GM12878 (cell line): ENCODE measurements at regions not wholly inside any gene's neighbourhood (a gene's known extent, or its start where the extent isn't known, plus 50 kb on each side); places are given as distances from the start of the nearest gene placed in this dataset.
A peak's percentile ranks its signal among the peaks of the same experiment; 100 is the strongest.

ENCODE experiments used
- ATAC-seq: fragments of 200-7000 bp; cut with Tn5 transposase; 3 replicates; pipeline ENCODE4 v1.9.1; 2020; ENCODE audit warnings: mild to moderate bottlenecking, moderate library complexity
- BruUV-seq: library from RNA; stranded (reverse); fragments of 400-500 nt; replicated peaks from 2 replicates; lab custom pipeline; 2021; lab: Mats Ljungman, UMichigan
- CTCF ChIA-PET: fragments of 300-600 bp; sonication (Branson Sonifier 250); formaldehyde crosslinking; extraction: SDS; loops from one replicate; lab custom pipeline; 2021; ENCODE audit warnings: inconsistent platforms; lab: Yijun Ruan, JAX
- POLR2A ChIA-PET: fragments of 350-600 bp; formaldehyde crosslinking; extraction: SDS; loops from one replicate; lab custom pipeline; 2021; ENCODE audit warnings: inconsistent platforms; lab: Charles Lee
- RAD21 ChIA-PET: fragments of 300-600 bp; sonication (Branson Sonifier 250); formaldehyde crosslinking; loops from one replicate; lab custom pipeline; 2023; ENCODE audit warnings: antibody characterized with exemption; ENCODE audit not compliant: unreplicated experiment; lab: Charles Lee
- SMC1A ChIA-PET: fragments of 300-600 bp; sonication (Branson Sonifier 250); formaldehyde crosslinking; loops from one replicate; lab custom pipeline; 2023; ENCODE audit not compliant: unreplicated experiment, uncharacterized antibody; lab: Charles Lee
- DNase-seq: peaks from one replicate; pipeline ENCODE4 v3.0.0-alpha.2; 2011; ENCODE audit warnings: low read depth, low spot score
- FAIRE-seq: peaks from 3 replicates; lab custom pipeline; 2011; peaks lifted over from hg19 to GRCh38; lab: Jason Lieb, UNC
- H2AFZ ChIP-seq: 2 replicates; pipeline ENCODE4 v1.6.0; 2011; ENCODE audit warnings: low read depth, low read length, control low read depth; ENCODE audit not compliant: control insufficient read depth
- H3K27ac ChIP-seq: 2 replicates; pipeline ENCODE4 v1.5.1; 2011; ENCODE audit warnings: control low read depth; ENCODE audit not compliant: control insufficient read depth, insufficient read depth
- H3K27me3 ChIP-seq, 2 experiments: replicated peaks in 1 of 2; 2 replicates each; pipeline versions ENCODE4 v1.6.0 to v1.6.1; 2011; ENCODE audit warnings: low read length in 1 of 2; ENCODE audit not compliant: control insufficient read depth in 2 of 2, insufficient read depth in 2 of 2
- H3K36me3 ChIP-seq, 2 experiments: 2 replicates each; pipeline ENCODE4 v1.5.1; 2011; ENCODE audit warnings: low read length in 1 of 2; ENCODE audit not compliant: control insufficient read depth in 2 of 2, insufficient read depth in 2 of 2
- H3K4me1 ChIP-seq: 2 replicates; pipeline ENCODE4 v1.6.1; 2011; ENCODE audit warnings: mild to moderate bottlenecking, low read length, moderate library complexity, mixed read lengths; ENCODE audit not compliant: control insufficient read depth, insufficient read depth
- H3K4me2 ChIP-seq: 2 replicates; pipeline ENCODE4 v1.6.0; 2011; ENCODE audit warnings: control low read depth; ENCODE audit not compliant: control insufficient read depth, insufficient read depth
- H3K4me3 ChIP-seq: fragments of 200-600 bp; sonication (generic); 2 replicates; pipeline ENCODE4 v1.5.1; 2016
- H3K79me2 ChIP-seq: 2 replicates; pipeline ENCODE4 v1.6.0; 2011; ENCODE audit warnings: low read length; ENCODE audit not compliant: control insufficient read depth, insufficient read depth
- H3K9ac ChIP-seq: 2 replicates; pipeline ENCODE4 v1.8.0; 2011; ENCODE audit warnings: low read length, control low read depth, mixed read lengths; ENCODE audit not compliant: control insufficient read depth, insufficient read depth
- H3K9me3 ChIP-seq: replicated peaks from 3 replicates; pipeline ENCODE4 v1.5.1; 2011; ENCODE audit warnings: mild to moderate bottlenecking, low read length; ENCODE audit not compliant: control insufficient read depth, insufficient read depth
- H4K20me1 ChIP-seq: 2 replicates; pipeline ENCODE4 v1.6.0; 2011; ENCODE audit not compliant: control insufficient read depth, insufficient read depth
- ATF7 ChIP-seq: fragments of 450-650 bp; IDR thresholded peaks from 2 replicates; pipeline ENCODE4 v1.6.1; 2016; ENCODE audit warnings: low read depth, mild to moderate bottlenecking
- BCLAF1 ChIP-seq: fragments of 450-650 bp; IDR thresholded peaks from 2 replicates; pipeline ENCODE4 v1.6.1; 2017; ENCODE audit warnings: antibody characterized with exemption, mild to moderate bottlenecking, moderate library complexity
- ESRRA ChIP-seq: IDR thresholded peaks from 2 replicates; pipeline ENCODE4 v1.6.1; 2012; ENCODE audit warnings: mild to moderate bottlenecking, low read length, improper control_type of control experiment
- PAX5 ChIP-seq: IDR thresholded peaks from 2 replicates; pipeline ENCODE4 v1.6.1; 2011; ENCODE audit warnings: low read depth, low read length, borderline replicate concordance
- RAD21 ChIP-seq: IDR thresholded peaks from 2 replicates; pipeline ENCODE4 v1.6.1; 2011; ENCODE audit warnings: mild to moderate bottlenecking, low read depth, low read length, moderate library complexity; ENCODE audit not compliant: insufficient read depth
- RCOR1 ChIP-seq: conservative IDR thresholded peaks from 2 replicates; pipeline ENCODE4 v1.6.1; 2012; ENCODE audit warnings: low read depth, low read length, improper control_type of control experiment
- SIX5 ChIP-seq: IDR thresholded peaks from 2 replicates; pipeline ENCODE4 v1.6.1; 2011; ENCODE audit warnings: mild to moderate bottlenecking, low read depth, low read length, moderate library complexity; ENCODE audit not compliant: severe bottlenecking
- SMARCA5 ChIP-seq: fragments of 450-650 bp; IDR thresholded peaks from 2 replicates; pipeline ENCODE4 v1.6.1; 2017; ENCODE audit warnings: mild to moderate bottlenecking
- SUPT20H ChIP-seq: IDR thresholded peaks from 2 replicates; pipeline ENCODE4 v1.6.1; 2011; ENCODE audit warnings: low read depth, mild to moderate bottlenecking, low read length, moderate library complexity, borderline replicate concordance; ENCODE audit not compliant: control insufficient read depth
- TCF12 ChIP-seq: IDR thresholded peaks from 2 replicates; pipeline ENCODE4 v1.6.1; 2011; ENCODE audit warnings: low read depth, mild to moderate bottlenecking, low read length
- WRNIP1 ChIP-seq: IDR thresholded peaks from 2 replicates; pipeline ENCODE4 v1.6.1; 2011; ENCODE audit warnings: low read depth, low read length, improper control_type of control experiment, borderline replicate concordance
- WGBS: methylation state at CpG from one replicate; pipeline ENCODE4 v1.1.6; 2016; ENCODE audit warnings: low lambda C conversion rate; ENCODE audit not compliant: insufficient replicate concordance, insufficient coverage; ENCODE audit errors: missing lambda C conversion rate; 5-methylcytosine and 5-hydroxymethylcytosine counted together
- in situ Hi-C: fragments of 300-500 bp; cut with MboI; formaldehyde crosslinking; loops from 9 replicates; pipeline ENCODE4 v1.14.3; 2018; ENCODE audit warnings: mixed read lengths
- intact Hi-C: fragments of 100-400 bp; cut with micrococcal nuclease; formaldehyde crosslinking; loops from one replicate; pipeline ENCODE4 v1.14.2; 2022; ENCODE audit not compliant: unreplicated experiment
- TF ChIP-seq, protein P1 (sequence below): fragments of 150-350 bp; IDR thresholded peaks from 2 replicates; pipeline ENCODE4 v1.6.1; 2016; ENCODE audit warnings: low read depth, low read length

DNA sequence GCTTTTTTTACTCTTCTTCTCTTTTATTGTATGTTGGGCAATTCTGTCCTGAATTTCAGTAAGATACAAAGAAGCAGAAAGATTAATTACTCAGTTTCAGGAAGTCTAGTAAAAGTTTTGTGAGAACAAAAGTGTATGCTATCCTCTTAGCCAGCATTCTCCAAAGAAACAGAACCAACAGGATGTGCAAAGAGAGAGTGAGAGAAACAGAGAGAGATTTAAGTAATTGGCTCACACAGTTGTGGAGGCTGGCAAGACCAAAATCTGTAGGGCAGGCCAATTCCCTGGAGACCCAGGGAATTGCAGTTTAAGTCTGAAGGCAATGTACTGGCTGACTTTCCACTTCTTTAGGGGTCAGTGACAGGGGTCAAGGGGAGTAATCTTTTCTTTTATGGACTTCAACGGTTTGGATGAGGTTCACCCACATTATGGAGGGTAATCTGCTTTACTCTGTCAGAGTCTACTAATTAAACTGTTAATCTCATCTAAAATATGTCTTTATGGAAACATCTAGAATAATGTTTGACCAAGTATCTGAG is 59.2 kb upstream of the SLC39A8 start:
- H3K4me2 ChIP-seq, result no peak overlapping the region
- in situ Hi-C loops (no loop called here), intact Hi-C loops (no loop called here)
- H3K79me2 ChIP-seq, result no peaks in the 10 kb centered on the region
- no peaks in the 10 kb centered on the region for H3K36me3 ChIP-seq
- DNase-seq (no peak), ATAC-seq (no peak), FAIRE-seq (peak; percentile 7)
- TF ChIP-seq RCOR1 (no peak), BCLAF1 (no peak), TCF12 (no peak), ESRRA (no peak), SIX5 (no peak), PAX5 (no peak), SUPT20H (no peak), RAD21 (no peak), WRNIP1 (no peak), ATF7 (no peak), SMARCA5 (no peak)
- TF ChIP-seq, protein P1, sequence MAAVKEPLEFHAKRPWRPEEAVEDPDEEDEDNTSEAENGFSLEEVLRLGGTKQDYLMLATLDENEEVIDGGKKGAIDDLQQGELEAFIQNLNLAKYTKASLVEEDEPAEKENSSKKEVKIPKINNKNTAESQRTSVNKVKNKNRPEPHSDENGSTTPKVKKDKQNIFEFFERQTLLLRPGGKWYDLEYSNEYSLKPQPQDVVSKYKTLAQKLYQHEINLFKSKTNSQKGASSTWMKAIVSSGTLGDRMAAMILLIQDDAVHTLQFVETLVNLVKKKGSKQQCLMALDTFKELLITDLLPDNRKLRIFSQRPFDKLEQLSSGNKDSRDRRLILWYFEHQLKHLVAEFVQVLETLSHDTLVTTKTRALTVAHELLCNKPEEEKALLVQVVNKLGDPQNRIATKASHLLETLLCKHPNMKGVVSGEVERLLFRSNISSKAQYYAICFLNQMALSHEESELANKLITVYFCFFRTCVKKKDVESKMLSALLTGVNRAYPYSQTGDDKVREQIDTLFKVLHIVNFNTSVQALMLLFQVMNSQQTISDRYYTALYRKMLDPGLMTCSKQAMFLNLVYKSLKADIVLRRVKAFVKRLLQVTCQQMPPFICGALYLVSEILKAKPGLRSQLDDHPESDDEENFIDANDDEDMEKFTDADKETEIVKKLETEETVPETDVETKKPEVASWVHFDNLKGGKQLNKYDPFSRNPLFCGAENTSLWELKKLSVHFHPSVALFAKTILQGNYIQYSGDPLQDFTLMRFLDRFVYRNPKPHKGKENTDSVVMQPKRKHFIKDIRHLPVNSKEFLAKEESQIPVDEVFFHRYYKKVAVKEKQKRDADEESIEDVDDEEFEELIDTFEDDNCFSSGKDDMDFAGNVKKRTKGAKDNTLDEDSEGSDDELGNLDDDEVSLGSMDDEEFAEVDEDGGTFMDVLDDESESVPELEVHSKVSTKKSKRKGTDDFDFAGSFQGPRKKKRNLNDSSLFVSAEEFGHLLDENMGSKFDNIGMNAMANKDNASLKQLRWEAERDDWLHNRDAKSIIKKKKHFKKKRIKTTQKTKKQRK, result no peak
- CTCF ChIA-PET, result no interaction called here
- 7% methylated on average over 1 of the region's 1 CpG for WGBS
- no peaks in the 10 kb centered on the region for H3K27me3 ChIP-seq
- no TSS peak for BruUV-seq
- no peaks in the 10 kb centered on the region for H4K20me1 ChIP-seq
- H3K9me3 ChIP-seq, result no peaks in the 10 kb centered on the region
- H2AFZ ChIP-seq, result no peak overlapping the region
- H3K4me1 ChIP-seq, result no peaks in the 10 kb centered on the region
- RAD21 ChIA-PET, result no interaction called here
- no peak overlapping the region for H3K9ac ChIP-seq
- SMC1A ChIA-PET, result interaction anchor here (1.2 to 1.6 kb wide), 3 partner anchors 9 to 51 kb away, joined by 3 to 4 read pairs (median 3); no protein-coding TSS in a partner anchor
- POLR2A ChIA-PET, result interaction anchor here (0.7 kb wide), 1 partner anchor 526 kb away, joined by 3 read pairs; no protein-coding TSS in a partner anchor
- no peak overlapping the region for H3K27ac ChIP-seq
- no peak overlapping the region for H3K4me3 ChIP-seq
